SK-N-SH treated with all-trans-retinoic acid at 6 μM for 48 hours (cell line): ENCODE measurements at regions not wholly inside any gene's neighbourhood (a gene's known extent, or its start where the extent isn't known, plus 50 kb on each side); places are given as distances from the start of the nearest gene placed in this dataset.

Source experiments
- ATAC-seq: fragments of 200-7000 bp; cut with Tn5 transposase; 3 replicates; pipeline ENCODE4 v1.9.1; 2020; ENCODE audit warnings: mild to moderate bottlenecking, moderate library complexity
- ARNTL ChIP-seq: fragments of 450-650 bp; formaldehyde crosslinking; IDR thresholded peaks from 2 replicates; pipeline ENCODE4 v1.5.0; 2020; ENCODE audit warnings: low read depth, mild to moderate bottlenecking, moderate library complexity, borderline replicate concordance
- CREB5 ChIP-seq: fragments of 250-450 bp; sonication (Bioruptor Pico); IDR thresholded peaks from 2 replicates; pipeline ENCODE4 v1.5.1; 2020; ENCODE audit warnings: low read depth, mild to moderate bottlenecking, moderate library complexity
- CSDC2 ChIP-seq: fragments of 250-450 bp; sonication (Bioruptor Pico); IDR thresholded peaks from 2 replicates; pipeline ENCODE4 v1.5.0; 2020; ENCODE audit warnings: mild to moderate bottlenecking, moderate library complexity
- ESRRG ChIP-seq: fragments of 250-450 bp; sonication (Bioruptor Pico); IDR thresholded peaks from 2 replicates; pipeline ENCODE4 v1.6.1; 2021; ENCODE audit warnings: mild to moderate bottlenecking
- GLIS3 ChIP-seq: fragments of 250-450 bp; sonication (Bioruptor Pico); IDR thresholded peaks from 2 replicates; pipeline ENCODE4 v1.5.0; 2020; ENCODE audit warnings: mild to moderate bottlenecking, moderate library complexity
- ISL1 ChIP-seq: fragments of 250-450 bp; sonication (Bioruptor Pico); IDR thresholded peaks from 2 replicates; pipeline ENCODE4 v2.1.2; 2022; ENCODE audit warnings: mild to moderate bottlenecking, moderate library complexity
- OSR1 ChIP-seq: fragments of 250-450 bp; sonication (Bioruptor Pico); IDR thresholded peaks from 2 replicates; pipeline ENCODE4 v1.8.0; 2022; ENCODE audit warnings: moderate library complexity, mild to moderate bottlenecking, inconsistent platforms
- POU6F1 ChIP-seq: fragments of 250-450 bp; sonication (Bioruptor Pico); IDR thresholded peaks from 2 replicates; pipeline ENCODE4 v1.8.0; 2021; ENCODE audit warnings: low read depth, mild to moderate bottlenecking, moderate library complexity, borderline replicate concordance
- PPARA ChIP-seq: fragments of 250-450 bp; sonication (Bioruptor Pico); IDR thresholded peaks from 2 replicates; pipeline ENCODE4 v1.5.0; 2020; ENCODE audit warnings: mild to moderate bottlenecking, borderline replicate concordance
- RARB ChIP-seq: fragments of 250-450 bp; sonication (Bioruptor Pico); IDR thresholded peaks from 2 replicates; pipeline ENCODE4 v1.8.0; 2021; ENCODE audit warnings: mild to moderate bottlenecking, moderate library complexity
- SNAI2 ChIP-seq: fragments of 250-450 bp; sonication (Bioruptor Pico); IDR thresholded peaks from 2 replicates; pipeline ENCODE4 v1.5.0; 2020; ENCODE audit warnings: mild to moderate bottlenecking, moderate library complexity
- TCF4 ChIP-seq: fragments of 250-450 bp; sonication (Bioruptor Pico); IDR thresholded peaks from 2 replicates; pipeline ENCODE4 v1.8.0; 2021; ENCODE audit warnings: mild to moderate bottlenecking, moderate library complexity, borderline replicate concordance
- TOX ChIP-seq: fragments of 250-450 bp; sonication (Bioruptor Pico); IDR thresholded peaks from 2 replicates; pipeline ENCODE4 v1.8.0; 2021; ENCODE audit warnings: mild to moderate bottlenecking, moderate library complexity, borderline replicate concordance
- TSHZ2 ChIP-seq: fragments of 250-450 bp; sonication (Bioruptor Pico); IDR thresholded peaks from 2 replicates; pipeline ENCODE4 v1.5.0; 2020; ENCODE audit warnings: mild to moderate bottlenecking, moderate library complexity
- ZC3H10 ChIP-seq: fragments of 250-450 bp; sonication (Bioruptor Pico); IDR thresholded peaks from 2 replicates; pipeline ENCODE4 v1.5.1; 2021; ENCODE audit warnings: mild to moderate bottlenecking, moderate library complexity
- ZFP3 ChIP-seq: fragments of 250-450 bp; sonication (Bioruptor Pico); IDR thresholded peaks from 2 replicates; pipeline ENCODE4 v1.5.0; 2020; ENCODE audit warnings: mild to moderate bottlenecking, moderate library complexity
- ZFP30 ChIP-seq: fragments of 450-650 bp; formaldehyde crosslinking; IDR thresholded peaks from 2 replicates; pipeline ENCODE4 v1.5.0; 2022; ENCODE audit warnings: mild to moderate bottlenecking, moderate library complexity
- ZNF565 ChIP-seq: fragments of 450-650 bp; formaldehyde crosslinking; conservative IDR thresholded peaks from 2 replicates; pipeline ENCODE4 v1.5.0; 2020; ENCODE audit warnings: low read depth, mild to moderate bottlenecking, moderate library complexity
- ZNF70 ChIP-seq: fragments of 450-650 bp; formaldehyde crosslinking; IDR thresholded peaks from 2 replicates; pipeline ENCODE4 v1.5.0; 2020; ENCODE audit warnings: mild to moderate bottlenecking, moderate library complexity
- ZNF8 ChIP-seq: fragments of 450-650 bp; formaldehyde crosslinking; IDR thresholded peaks from 2 replicates; pipeline ENCODE4 v1.5.0; 2020; ENCODE audit warnings: mild to moderate bottlenecking, moderate library complexity
- TF ChIP-seq, protein P1 (sequence below): fragments of 250-450 bp; sonication (Bioruptor Pico); IDR thresholded peaks from 2 replicates; pipeline ENCODE4 v1.8.0; 2020; ENCODE audit warnings: mild to moderate bottlenecking, moderate library complexity, borderline replicate concordance
- TF ChIP-seq, protein P2 (sequence below): fragments of 250-450 bp; sonication (Bioruptor Pico); IDR thresholded peaks from 2 replicates; pipeline ENCODE4 v1.5.1; 2021; ENCODE audit warnings: mild to moderate bottlenecking, moderate library complexity

- no peak for ATAC-seq
- no peak for TF ChIP-seq ZFP30 (CRISPR knock-in tag)
- TF ChIP-seq POU6F1 = no peak
- TF ChIP-seq ZNF565 (CRISPR knock-in tag) = no peak
- TF ChIP-seq TOX (CRISPR knock-in tag) = no peak
- TF ChIP-seq ZC3H10 (CRISPR knock-in tag) = no peak
- TF ChIP-seq SNAI2 = no peak
- no peak for TF ChIP-seq CREB5 (CRISPR knock-in tag)
- TF ChIP-seq TCF4 = no peak
- no peak for TF ChIP-seq ISL1 (CRISPR knock-in tag)
- TF ChIP-seq, protein P1, sequence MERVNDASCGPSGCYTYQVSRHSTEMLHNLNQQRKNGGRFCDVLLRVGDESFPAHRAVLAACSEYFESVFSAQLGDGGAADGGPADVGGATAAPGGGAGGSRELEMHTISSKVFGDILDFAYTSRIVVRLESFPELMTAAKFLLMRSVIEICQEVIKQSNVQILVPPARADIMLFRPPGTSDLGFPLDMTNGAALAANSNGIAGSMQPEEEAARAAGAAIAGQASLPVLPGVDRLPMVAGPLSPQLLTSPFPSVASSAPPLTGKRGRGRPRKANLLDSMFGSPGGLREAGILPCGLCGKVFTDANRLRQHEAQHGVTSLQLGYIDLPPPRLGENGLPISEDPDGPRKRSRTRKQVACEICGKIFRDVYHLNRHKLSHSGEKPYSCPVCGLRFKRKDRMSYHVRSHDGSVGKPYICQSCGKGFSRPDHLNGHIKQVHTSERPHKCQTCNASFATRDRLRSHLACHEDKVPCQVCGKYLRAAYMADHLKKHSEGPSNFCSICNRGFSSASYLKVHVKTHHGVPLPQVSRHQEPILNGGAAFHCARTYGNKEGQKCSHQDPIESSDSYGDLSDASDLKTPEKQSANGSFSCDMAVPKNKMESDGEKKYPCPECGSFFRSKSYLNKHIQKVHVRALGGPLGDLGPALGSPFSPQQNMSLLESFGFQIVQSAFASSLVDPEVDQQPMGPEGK (CRISPR knock-in tag) = no peak
- no peak for TF ChIP-seq GLIS3 (CRISPR knock-in tag)
- no peak for TF ChIP-seq PPARA
- TF ChIP-seq, protein P2, sequence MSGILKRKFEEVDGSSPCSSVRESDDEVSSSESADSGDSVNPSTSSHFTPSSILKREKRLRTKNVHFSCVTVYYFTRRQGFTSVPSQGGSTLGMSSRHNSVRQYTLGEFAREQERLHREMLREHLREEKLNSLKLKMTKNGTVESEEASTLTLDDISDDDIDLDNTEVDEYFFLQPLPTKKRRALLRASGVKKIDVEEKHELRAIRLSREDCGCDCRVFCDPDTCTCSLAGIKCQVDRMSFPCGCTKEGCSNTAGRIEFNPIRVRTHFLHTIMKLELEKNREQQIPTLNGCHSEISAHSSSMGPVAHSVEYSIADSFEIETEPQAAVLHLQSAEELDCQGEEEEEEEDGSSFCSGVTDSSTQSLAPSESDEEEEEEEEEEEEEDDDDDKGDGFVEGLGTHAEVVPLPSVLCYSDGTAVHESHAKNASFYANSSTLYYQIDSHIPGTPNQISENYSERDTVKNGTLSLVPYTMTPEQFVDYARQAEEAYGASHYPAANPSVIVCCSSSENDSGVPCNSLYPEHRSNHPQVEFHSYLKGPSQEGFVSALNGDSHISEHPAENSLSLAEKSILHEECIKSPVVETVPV (CRISPR knock-in tag) = no peak
- no peak for TF ChIP-seq OSR1 (CRISPR knock-in tag)
- no peak for TF ChIP-seq RARB (CRISPR knock-in tag)
- no peak for TF ChIP-seq ZNF70 (CRISPR knock-in tag)
- TF ChIP-seq ZNF8 (CRISPR knock-in tag) = no peak
These were observed 99.8 kb upstream of the CHMP2B start for GRCh38 chr3:87127281-87127680.

- ATAC-seq = no peak
- TF ChIP-seq TOX (CRISPR knock-in tag) = no peak
- TF ChIP-seq ARNTL = no peak
- no peak for TF ChIP-seq ESRRG (CRISPR knock-in tag)
- TF ChIP-seq CREB5 (CRISPR knock-in tag) = no peak
- no peak for TF ChIP-seq ZFP30 (CRISPR knock-in tag)
- no peak for TF ChIP-seq OSR1 (CRISPR knock-in tag)
- TF ChIP-seq CSDC2 = no peak
- TF ChIP-seq ZFP3 (CRISPR knock-in tag) = no peak
- TF ChIP-seq, protein P2 (CRISPR knock-in tag) = no peak
- no peak for TF ChIP-seq SNAI2
- no peak for TF ChIP-seq TSHZ2 (CRISPR knock-in tag)
- no peak for TF ChIP-seq GLIS3 (CRISPR knock-in tag)
- TF ChIP-seq ZC3H10 (CRISPR knock-in tag) = no peak
These were observed 100.8 kb upstream of the CHMP2B start for GRCh38 chr3:87126321-87126720.
